GM23248 (cell line): ENCODE measurements at regions not wholly inside any gene's neighbourhood (a gene's known extent, or its start where the extent isn't known, plus 50 kb on each side); places are given as distances from the start of the nearest gene placed in this dataset.

Experiments used
- DNase-seq: peaks from one replicate; pipeline ENCODE4 v3.0.0-alpha.2; 2015
- H2AFZ ChIP-seq: fragments of 200-600 bp; sonication (generic); 2 replicates; pipeline ENCODE4 v1.6.1; 2016; ENCODE audit warnings: antibody characterized with exemption
- H3F3A ChIP-seq: fragments of 200-600 bp; sonication (generic); 2 replicates; pipeline ENCODE4 v1.6.1; 2016; ENCODE audit warnings: mild to moderate bottlenecking, antibody characterized with exemption, mixed run types; ENCODE audit not compliant: insufficient read depth
- H3K27ac ChIP-seq: fragments of 200-600 bp; sonication (generic); 2 replicates; pipeline ENCODE4 v1.5.1; 2016; ENCODE audit warnings: mild to moderate bottlenecking
- H3K27me3 ChIP-seq: fragments of 200-600 bp; sonication (generic); replicated peaks from 2 replicates; pipeline ENCODE4 v1.6.1; 2016; ENCODE audit warnings: mild to moderate bottlenecking; ENCODE audit not compliant: insufficient read depth
- H3K36me3 ChIP-seq: fragments of 200-600 bp; sonication (generic); 2 replicates; pipeline ENCODE4 v1.6.1; 2016; ENCODE audit warnings: low read depth, mild to moderate bottlenecking
- H3K4me1 ChIP-seq: fragments of 200-600 bp; sonication (generic); 2 replicates; pipeline ENCODE4 v1.6.1; 2016; ENCODE audit warnings: mild to moderate bottlenecking; ENCODE audit not compliant: insufficient read depth
- H3K4me2 ChIP-seq: fragments of 200-600 bp; sonication (generic); one replicate; pipeline ENCODE4 v1.6.1; 2016; ENCODE audit warnings: mild to moderate bottlenecking; ENCODE audit not compliant: unreplicated experiment
- H3K4me3 ChIP-seq: fragments of 200-600 bp; sonication (generic); 2 replicates; pipeline ENCODE4 v1.5.1; 2016; ENCODE audit warnings: mild to moderate bottlenecking
- H3K79me2 ChIP-seq: fragments of 200-600 bp; sonication (generic); 2 replicates; pipeline ENCODE4 v1.6.1; 2016; ENCODE audit warnings: mild to moderate bottlenecking; ENCODE audit not compliant: insufficient read depth
- H3K9ac ChIP-seq: fragments of 200-600 bp; sonication (generic); 2 replicates; pipeline ENCODE4 v1.6.1; 2016; ENCODE audit warnings: mild to moderate bottlenecking
- H3K9me2 ChIP-seq: fragments of 200-600 bp; sonication (generic); 2 replicates; pipeline ENCODE4 v1.6.1; 2016; ENCODE audit warnings: mixed run types, mild to moderate bottlenecking, moderate library complexity; ENCODE audit not compliant: insufficient read depth
- H3K9me3 ChIP-seq: fragments of 200-600 bp; sonication (generic); one replicate; pipeline ENCODE4 v1.6.1; 2017; ENCODE audit warnings: low read depth
- H4K20me1 ChIP-seq: fragments of 200-600 bp; sonication (generic); 2 replicates; pipeline ENCODE4 v1.6.0; 2016; ENCODE audit not compliant: insufficient read depth
- EZH2 ChIP-seq: fragments of 200-600 bp; sonication (generic); IDR thresholded peaks from 2 replicates; pipeline ENCODE4 v1.6.1; 2018; ENCODE audit warnings: antibody characterized with exemption, mild to moderate bottlenecking; ENCODE audit not compliant: insufficient read depth, poor library complexity, severe bottlenecking
- EZH2phosphoT487 ChIP-seq: fragments of 200-600 bp; sonication (generic); IDR thresholded peaks from 2 replicates; pipeline ENCODE4 v1.6.1; 2018; ENCODE audit warnings: antibody characterized with exemption, moderate library complexity, mild to moderate bottlenecking, low read depth; ENCODE audit not compliant: insufficient read depth
- WGBS, 2 experiments: methylation state at CpG; one replicate each; pipeline ENCODE4 v1.1.6; 2015 to 2017; ENCODE audit warnings: low lambda C conversion rate in 2 of 2, low coverage in 1 of 2; ENCODE audit errors: missing lambda C conversion rate in 2 of 2; 5-methylcytosine and 5-hydroxymethylcytosine counted together
- in situ Hi-C: fragments of 300-500 bp; cut with MboI; formaldehyde crosslinking; loops from 2 replicates; pipeline ENCODE4 v1.15.0; 2020

- Histone ChIP-seq H3K9me2 (no peaks in the 10 kb centered on the region), H4K20me1 (no peaks in the 10 kb centered on the region), H3K27me3 (no peaks in the 10 kb centered on the region), H3K4me3 (no peak overlapping the region), H2AFZ (no peak overlapping the region), H3K4me2 (no peak overlapping the region), H3K9me3 (no peaks in the 10 kb centered on the region), H3F3A (peaks cover 6% of the 10 kb centered on the region; the same call in 1 of the 2 replicates), H3K36me3 (no peaks in the 10 kb centered on the region), H3K79me2 (no peaks in the 10 kb centered on the region), H3K27ac (no peak overlapping the region), H3K9ac (no peak overlapping the region), H3K4me1 (peaks cover 4% of the 10 kb centered on the region; the same call in 1 of the 2 replicates)
- in situ Hi-C loops: no loop called here
- TF ChIP-seq EZH2phosphoT487 (no peak), EZH2 (no peak)
- 16 to 22% methylated on average over 1 of the region's 1 CpG for WGBS, 2 experiments
- no peak for DNase-seq
Measured at GRCh38 chr1:103199001-103199400, 90.7 kb upstream of the COL11A1 start.

GRCh38 chr1:103198076-103198475, 89.8 kb upstream of the COL11A1 start:
- H3K36me3 ChIP-seq: no peaks in the 10 kb centered on the region
- in situ Hi-C loops: no loop called here
- H3K9me3 ChIP-seq: no peaks in the 10 kb centered on the region
- no peak overlapping the region for H3K27ac ChIP-seq
- WGBS, 2 experiments: 29 to 32% methylated on average over 2 of the region's 2 CpGs
- H3K4me3 ChIP-seq: no peak overlapping the region
- H3F3A ChIP-seq: peaks cover 6% of the 10 kb centered on the region; the same call in 1 of the 2 replicates
- H4K20me1 ChIP-seq: no peaks in the 10 kb centered on the region
- TF ChIP-seq EZH2phosphoT487 (no peak), EZH2 (no peak)
- H3K27me3 ChIP-seq: no peaks in the 10 kb centered on the region
- H3K9ac ChIP-seq: no peak overlapping the region
- peak overlapping the region; percentile 2 for H3K4me2 ChIP-seq
- peaks cover 8% of the 10 kb centered on the region; the same call in 1 of the 2 replicates for H3K4me1 ChIP-seq
- H2AFZ ChIP-seq: no peak overlapping the region
- H3K9me2 ChIP-seq: no peaks in the 10 kb centered on the region
- no peaks in the 10 kb centered on the region for H3K79me2 ChIP-seq
- DNase-seq: no peak

GRCh38 chr1:103197216-103197615, 88.9 kb upstream of the COL11A1 start:
- no peaks in the 10 kb centered on the region for H3K79me2 ChIP-seq
- no peak overlapping the region for H3K4me3 ChIP-seq
- H3K9me3 ChIP-seq: no peaks in the 10 kb centered on the region
- no peaks in the 10 kb centered on the region for H3K36me3 ChIP-seq
- in situ Hi-C loops: no loop called here
- no peak overlapping the region for H3K9ac ChIP-seq
- no peak overlapping the region for H3K4me2 ChIP-seq
- H4K20me1 ChIP-seq: no peaks in the 10 kb centered on the region
- H3K9me2 ChIP-seq: no peaks in the 10 kb centered on the region
- H2AFZ ChIP-seq: no peak overlapping the region
- TF ChIP-seq EZH2: no peak
- no peak for TF ChIP-seq EZH2phosphoT487
- H3K4me1 ChIP-seq: peaks cover 8% of the 10 kb centered on the region; the same call in 1 of the 2 replicates
- DNase-seq: peak; percentile 65
- no peaks in the 10 kb centered on the region for H3K27me3 ChIP-seq
- WGBS, 2 experiments: 18 to 33% methylated on average over 2 of the region's 2 CpGs
- H3K27ac ChIP-seq: no peak overlapping the region
- H3F3A ChIP-seq: peaks cover 6% of the 10 kb centered on the region; the same call in 1 of the 2 replicates

GRCh38 chr1:103194984-103195383, 86.7 kb upstream of the COL11A1 start:
- no peaks in the 10 kb centered on the region for H3K9me2 ChIP-seq
- peaks cover 6% of the 10 kb centered on the region; the same call in 1 of the 2 replicates for H3F3A ChIP-seq
- in situ Hi-C loops: no loop called here
- H3K4me3 ChIP-seq: no peak overlapping the region
- peaks cover 17% of the 10 kb centered on the region; the same call in 1 of the 2 replicates for H3K4me1 ChIP-seq
- no peaks in the 10 kb centered on the region for H3K9me3 ChIP-seq
- no peak for DNase-seq
- H3K4me2 ChIP-seq: no peak overlapping the region
- no peaks in the 10 kb centered on the region for H3K36me3 ChIP-seq
- no peaks in the 10 kb centered on the region for H3K79me2 ChIP-seq
- 35% methylated on average over 4 of the region's 4 CpGs for WGBS, 2 experiments
- no peaks in the 10 kb centered on the region for H4K20me1 ChIP-seq
- H3K9ac ChIP-seq: no peak overlapping the region
- H3K27ac ChIP-seq: no peak overlapping the region
- H2AFZ ChIP-seq: no peak overlapping the region
- H3K27me3 ChIP-seq: no peaks in the 10 kb centered on the region
- no peak for TF ChIP-seq EZH2phosphoT487
- no peak for TF ChIP-seq EZH2

- Histone ChIP-seq H3K4me2 (no peak overlapping the region), H4K20me1 (no peaks in the 10 kb centered on the region), H3K9me2 (no peaks in the 10 kb centered on the region), H3K36me3 (no peaks in the 10 kb centered on the region), H3K4me3 (no peak overlapping the region), H3K27ac (no peak overlapping the region), H3K9ac (no peak overlapping the region), H2AFZ (peak overlapping the region; percentile 42), H3F3A (peaks cover 6% of the 10 kb centered on the region; the same call in 1 of the 2 replicates), H3K27me3 (no peaks in the 10 kb centered on the region), H3K4me1 (peaks cover 17% of the 10 kb centered on the region; the same call in 1 of the 2 replicates), H3K9me3 (no peaks in the 10 kb centered on the region), H3K79me2 (no peaks in the 10 kb centered on the region)
- in situ Hi-C loops: no loop called here
- peak; percentile 15 for DNase-seq
- no peak for TF ChIP-seq EZH2
- TF ChIP-seq EZH2phosphoT487: no peak
Measured at GRCh38 chr1:103194060-103194459, 85.7 kb upstream of the COL11A1 start.
